ENCODE measurements at regions not wholly inside any gene's neighbourhood (a gene's known extent, or its start where the extent isn't known, plus 50 kb on each side); places are given as distances from the start of the nearest gene placed in this dataset.

DNA sequence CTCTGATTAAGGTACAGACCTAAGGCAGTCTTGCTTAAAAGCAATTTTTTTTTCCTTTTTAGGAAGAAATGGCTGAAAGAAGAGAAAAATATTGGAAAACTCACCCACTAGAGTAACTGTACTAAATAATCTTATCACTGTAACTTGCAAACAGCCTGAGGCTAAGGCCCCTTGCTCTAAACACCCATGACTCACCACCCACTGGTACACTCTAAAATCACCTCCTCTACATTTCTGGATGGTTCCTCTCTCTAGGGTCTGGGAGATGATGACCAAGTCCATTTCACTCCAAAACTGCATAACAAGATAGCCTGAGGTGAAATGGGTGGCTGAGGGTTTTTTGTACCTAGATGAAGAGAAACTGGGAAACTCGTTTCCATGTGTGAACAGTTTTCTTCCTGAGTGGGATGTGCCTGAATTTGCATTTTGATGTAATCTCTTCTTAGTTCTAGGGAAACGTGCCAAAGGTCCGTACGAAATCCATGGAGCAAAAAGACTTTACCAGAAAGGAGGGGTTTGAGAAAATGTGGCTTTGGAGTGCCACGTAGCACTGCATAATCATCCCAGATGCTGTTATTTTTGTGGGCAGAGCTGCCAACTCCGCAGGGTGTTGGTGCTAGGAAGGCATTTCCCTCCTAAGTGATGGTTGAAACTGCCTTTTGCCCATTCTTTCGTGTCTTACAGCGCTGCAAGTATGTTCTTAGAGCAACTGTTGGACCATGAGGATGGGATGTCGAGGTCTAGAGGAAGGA, 113.5 kb upstream of the C10orf90 start:
- TF ChIP-seq, protein P1, sequence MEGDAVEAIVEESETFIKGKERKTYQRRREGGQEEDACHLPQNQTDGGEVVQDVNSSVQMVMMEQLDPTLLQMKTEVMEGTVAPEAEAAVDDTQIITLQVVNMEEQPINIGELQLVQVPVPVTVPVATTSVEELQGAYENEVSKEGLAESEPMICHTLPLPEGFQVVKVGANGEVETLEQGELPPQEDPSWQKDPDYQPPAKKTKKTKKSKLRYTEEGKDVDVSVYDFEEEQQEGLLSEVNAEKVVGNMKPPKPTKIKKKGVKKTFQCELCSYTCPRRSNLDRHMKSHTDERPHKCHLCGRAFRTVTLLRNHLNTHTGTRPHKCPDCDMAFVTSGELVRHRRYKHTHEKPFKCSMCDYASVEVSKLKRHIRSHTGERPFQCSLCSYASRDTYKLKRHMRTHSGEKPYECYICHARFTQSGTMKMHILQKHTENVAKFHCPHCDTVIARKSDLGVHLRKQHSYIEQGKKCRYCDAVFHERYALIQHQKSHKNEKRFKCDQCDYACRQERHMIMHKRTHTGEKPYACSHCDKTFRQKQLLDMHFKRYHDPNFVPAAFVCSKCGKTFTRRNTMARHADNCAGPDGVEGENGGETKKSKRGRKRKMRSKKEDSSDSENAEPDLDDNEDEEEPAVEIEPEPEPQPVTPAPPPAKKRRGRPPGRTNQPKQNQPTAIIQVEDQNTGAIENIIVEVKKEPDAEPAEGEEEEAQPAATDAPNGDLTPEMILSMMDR (conservative IDR thresholded peaks at IDR 0.05), result no peak
- no peak for TF ChIP-seq ZFX (IDR thresholded peaks at IDR 0.05)
- H3K27ac ChIP-seq, result no peak overlapping the region

DNA sequence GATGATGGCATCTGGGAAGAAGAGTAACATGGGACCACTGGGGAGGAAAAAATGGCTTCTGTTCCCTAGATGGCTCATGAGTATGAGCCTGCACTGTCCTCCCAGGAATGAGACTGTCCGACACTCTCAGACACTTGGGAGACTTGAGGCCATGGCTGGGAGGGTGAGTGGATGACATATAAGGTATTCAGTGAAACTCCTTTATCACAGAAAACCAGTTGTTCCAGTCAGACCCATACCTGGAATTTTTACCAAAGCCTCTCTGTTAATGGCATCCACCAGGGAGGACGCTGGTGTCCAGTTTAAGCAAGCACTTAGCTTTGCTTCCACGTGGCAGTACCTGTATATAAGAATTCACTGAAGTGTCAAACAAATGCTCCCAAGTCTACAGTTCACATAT, 116.7 kb upstream of the C10orf90 start:
- no peak overlapping the region for H3K27ac ChIP-seq
- TF ChIP-seq, protein P1 (conservative IDR thresholded peaks at IDR 0.05), result no peak
- TF ChIP-seq ZFX (IDR thresholded peaks at IDR 0.05), result no peak

DNA sequence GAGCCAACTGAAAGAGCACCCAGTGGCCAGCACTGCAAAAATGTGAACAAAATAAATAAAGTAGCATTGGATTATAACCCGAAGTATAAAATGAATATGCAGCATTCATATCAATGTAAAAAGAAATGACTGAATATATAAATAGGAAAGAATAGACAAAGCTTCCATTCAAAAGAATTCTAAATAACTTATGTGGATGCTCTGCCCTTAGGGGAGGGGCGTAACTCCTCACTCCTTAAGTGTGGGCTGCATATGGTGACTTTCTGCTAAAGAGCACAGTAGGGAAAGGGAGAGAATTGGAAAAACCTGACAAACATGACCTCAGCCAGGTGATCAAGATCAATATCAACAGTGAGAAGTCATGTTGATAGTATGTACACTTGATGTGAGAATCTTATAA, 109.9 kb upstream of the DOCK1 start:
- TF ChIP-seq, protein P1 (conservative IDR thresholded peaks at IDR 0.05), result no peak
- TF ChIP-seq ZFX (IDR thresholded peaks at IDR 0.05), result no peak

DNA sequence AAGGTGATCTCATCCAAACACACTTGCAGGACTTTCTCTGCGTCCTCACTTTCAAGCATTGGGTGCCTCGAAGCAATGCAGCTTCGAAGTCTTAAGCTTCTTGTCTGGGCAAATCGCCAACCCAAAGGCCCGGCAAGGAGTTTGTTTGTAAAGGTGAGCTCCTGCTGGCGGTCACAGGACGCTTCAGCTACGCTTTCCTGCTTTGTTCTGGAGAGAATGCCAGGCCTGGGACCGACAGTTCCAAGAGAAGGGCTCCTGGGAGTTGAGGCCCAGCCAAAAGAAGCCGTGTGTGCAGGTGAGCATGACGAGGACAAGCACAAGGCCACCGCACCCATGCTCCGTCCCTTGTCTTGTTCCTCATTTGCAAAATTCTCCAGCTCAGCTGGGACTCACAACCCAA, 106.6 kb upstream of the DOCK1 start:
- TF ChIP-seq ZFX (IDR thresholded peaks at IDR 0.05), result no peak
- TF ChIP-seq, protein P1 (conservative IDR thresholded peaks at IDR 0.05), result 0 out of 2 replicates have a peak, but pooled peaks have one; percentile 4
- H3K27ac ChIP-seq, result no peak overlapping the region

More for the DNA sequence above, 109.9 kb upstream of the DOCK1 start:
- no peak overlapping the region for H3K27ac ChIP-seq

DNA sequence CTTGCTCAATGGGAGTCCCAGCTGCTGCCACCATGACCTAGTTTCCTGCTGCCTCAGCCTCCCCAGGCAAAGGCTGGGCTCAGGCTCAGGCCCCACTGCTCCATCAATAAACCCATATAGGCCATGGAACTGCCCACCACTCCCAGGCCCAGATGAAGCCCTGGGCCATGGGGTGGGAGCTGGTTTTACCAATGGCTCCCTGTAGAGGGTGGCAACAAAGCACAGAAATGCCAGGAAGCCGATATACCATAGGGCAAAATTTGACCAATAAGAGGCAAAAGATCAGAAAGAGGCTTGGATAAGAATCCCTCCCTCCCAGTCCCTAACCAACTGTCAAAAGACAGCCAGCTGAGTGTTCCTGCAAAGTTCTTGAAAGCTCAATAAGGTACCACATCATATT, 101.8 kb upstream of the DOCK1 start:
- TF ChIP-seq ZFX (IDR thresholded peaks at IDR 0.05), result no peak
- TF ChIP-seq, protein P1 (conservative IDR thresholded peaks at IDR 0.05), result no peak
- H3K27ac ChIP-seq, result no peak overlapping the region

DNA sequence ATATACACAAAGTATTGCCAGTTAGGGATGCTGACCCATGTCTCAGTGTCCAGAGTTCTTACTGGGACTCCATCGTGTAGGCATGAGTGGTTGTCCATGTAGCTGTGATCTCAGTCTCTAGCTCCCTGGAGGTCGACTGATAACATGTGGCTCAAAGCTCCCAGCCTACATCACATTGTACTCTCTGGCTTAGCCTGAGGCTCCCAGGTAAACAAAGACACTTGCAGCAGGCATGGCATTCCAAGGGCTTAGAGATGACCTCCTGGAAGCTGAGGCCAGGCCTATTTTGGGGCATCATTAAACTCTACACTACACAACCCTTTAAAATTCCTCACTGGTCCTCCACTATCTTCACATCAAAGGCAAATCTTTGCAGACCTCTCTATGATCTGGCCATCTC, 100.8 kb upstream of the DOCK1 start:
- TF ChIP-seq, protein P1 (conservative IDR thresholded peaks at IDR 0.05), result no peak
- no peak for TF ChIP-seq ZFX (IDR thresholded peaks at IDR 0.05)
- H3K27ac ChIP-seq, result no peak overlapping the region

DNA sequence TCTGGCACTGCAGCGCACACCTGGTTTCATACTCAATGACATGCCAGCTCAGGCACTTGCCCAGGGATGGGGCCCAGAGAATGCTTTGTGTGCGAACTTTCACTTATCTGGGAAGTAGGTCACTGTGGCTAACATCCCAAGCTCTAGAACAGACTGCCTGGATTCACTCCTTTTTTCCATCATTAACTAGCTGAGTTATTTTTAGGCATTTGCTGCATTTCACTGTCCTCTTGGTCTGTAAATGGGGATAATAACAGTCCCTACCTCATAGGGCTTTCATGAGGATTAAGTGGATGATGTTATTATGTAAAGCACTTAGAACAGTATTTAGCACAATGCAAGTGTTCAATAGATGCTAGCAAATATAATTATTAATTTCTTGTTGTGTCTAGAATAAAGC, 98.7 kb upstream of the DOCK1 start:
- TF ChIP-seq, protein P1 (conservative IDR thresholded peaks at IDR 0.05), result no peak
- no peak for TF ChIP-seq ZFX (IDR thresholded peaks at IDR 0.05)
- H3K27ac ChIP-seq, result no peak overlapping the region
